A549 (cell line): ENCODE measurements at regions not wholly inside any gene's neighbourhood (a gene's known extent, or its start where the extent isn't known, plus 50 kb on each side); places are given as distances from the start of the nearest gene placed in this dataset.

Source experiments
- ATAC-seq, 2 experiments: fragments of 200-7000 bp in 1 of 2; fragments of >200 bp in 1 of 2; cut with Nextera tagmentation in 1 of 2; cut with Tn5 transposase in 1 of 2; 3 replicates each; pipeline versions ENCODE4 v1.8.0 to v1.9.1; 2018 to 2020; ENCODE audit warnings: mild to moderate bottlenecking in 1 of 2, moderate library complexity in 1 of 2
- CTCF ChIA-PET: fragments of 300-600 bp; sonication (Branson Sonifier 250); formaldehyde crosslinking; extraction: SDS; loops from one replicate; lab custom pipeline; 2021; ENCODE audit warnings: antibody characterized with exemption, inconsistent platforms; lab: Yijun Ruan, JAX
- POLR2A ChIA-PET: fragments of 350-600 bp; formaldehyde crosslinking; extraction: SDS; loops from one replicate; lab custom pipeline; 2021; ENCODE audit warnings: antibody characterized with exemption, inconsistent platforms; lab: Yijun Ruan, JAX
- DNase-seq, 2 experiments: peaks; one replicate each; pipeline versions ENCODE4 v3.0.0 to v3.0.0-alpha.2; 2011 to 2016; ENCODE audit warnings: low read depth in 1 of 2, low spot score in 1 of 2
- FAIRE-seq: peaks from 2 replicates; lab custom pipeline; 2011; peaks lifted over from hg19 to GRCh38; lab: Jason Lieb, UNC
- H3K27ac ChIP-seq, 2 experiments: fragments of >200 bp; sonication (Bioruptor Twin); formaldehyde crosslinking; 3 replicates each; pipeline ENCODE4 v1.5.1; 2016 to 2017
- H3K4me1 ChIP-seq: fragments of >200 bp; sonication (Bioruptor Twin); formaldehyde crosslinking; 3 replicates; pipeline ENCODE4 v1.6.1; 2016
- H3K4me2 ChIP-seq: fragments of >200 bp; sonication (Bioruptor Twin); formaldehyde crosslinking; 3 replicates; pipeline ENCODE4 v1.6.1; 2016
- H3K4me3 ChIP-seq: fragments of >200 bp; sonication (Bioruptor Twin); formaldehyde crosslinking; 3 replicates; pipeline ENCODE4 v1.5.1; 2016
- H3K9me3 ChIP-seq: fragments of >200 bp; sonication (Bioruptor Twin); formaldehyde crosslinking; 3 replicates; pipeline ENCODE4 v1.6.1; 2016
- EHF ChIP-seq: fragments of 250-450 bp; sonication (Bioruptor Pico); IDR thresholded peaks from 2 replicates; pipeline ENCODE4 v1.5.0; 2020; ENCODE audit warnings: mild to moderate bottlenecking
- EHMT2 ChIP-seq: fragments of 200-600 bp; sonication (generic); IDR thresholded peaks from 2 replicates; pipeline ENCODE4 v1.6.1; 2016; ENCODE audit warnings: antibody characterized with exemption, low read depth, mild to moderate bottlenecking, moderate library complexity
- ESRRA ChIP-seq: fragments of 150-350 bp; IDR thresholded peaks from 2 replicates; pipeline ENCODE4 v1.6.1; 2014; ENCODE audit warnings: mild to moderate bottlenecking, low read length, borderline replicate concordance
- FOSB ChIP-seq: fragments of 250-450 bp; sonication (Bioruptor Pico); IDR thresholded peaks from 2 replicates; pipeline ENCODE4 v1.5.0; 2020; ENCODE audit warnings: mild to moderate bottlenecking, moderate library complexity
- GATA3 ChIP-seq: IDR thresholded peaks from 2 replicates; pipeline ENCODE4 v1.6.1; 2012; ENCODE audit warnings: borderline replicate concordance
- HEYL ChIP-seq: fragments of 250-450 bp; sonication (Bioruptor Pico); IDR thresholded peaks from 2 replicates; pipeline ENCODE4 v1.8.0; 2021; ENCODE audit warnings: mild to moderate bottlenecking, moderate library complexity
- HOXB5 ChIP-seq: fragments of 250-450 bp; sonication (Bioruptor Pico); IDR thresholded peaks from 2 replicates; pipeline ENCODE4 v1.5.0; 2020; ENCODE audit warnings: mild to moderate bottlenecking, moderate library complexity
- JUNB ChIP-seq: fragments of >200 bp; sonication (Bioruptor Twin); formaldehyde crosslinking; IDR thresholded peaks from 2 replicates; pipeline ENCODE4 v1.6.1; 2016
- KDM5A ChIP-seq: fragments of 200-600 bp; sonication (generic); IDR thresholded peaks from 2 replicates; pipeline ENCODE4 v1.6.1; 2016; ENCODE audit warnings: antibody characterized with exemption, mild to moderate bottlenecking
- POLR2A ChIP-seq: IDR thresholded peaks from 2 replicates; pipeline ENCODE4 v1.6.1; 2012; ENCODE audit warnings: mild to moderate bottlenecking, low read length
- POLR2AphosphoS2 ChIP-seq: conservative IDR thresholded peaks from 2 replicates; pipeline ENCODE4 v1.6.1; 2012; ENCODE audit warnings: low read length, improper control_type of control experiment, inconsistent platforms
- RARB ChIP-seq: fragments of 250-450 bp; sonication (Bioruptor Pico); IDR thresholded peaks from 2 replicates; pipeline ENCODE4 v1.8.0; 2021; ENCODE audit warnings: mild to moderate bottlenecking, moderate library complexity
- RCOR1 ChIP-seq: fragments of 150-350 bp; IDR thresholded peaks from 2 replicates; pipeline ENCODE4 v1.6.1; 2014; ENCODE audit warnings: antibody characterized with exemption, low read length, low read depth
- RFX5 ChIP-seq: fragments of 450-650 bp; IDR thresholded peaks from 2 replicates; pipeline ENCODE4 v1.7.1; 2014; ENCODE audit warnings: antibody characterized with exemption, mild to moderate bottlenecking, moderate library complexity
- SREBF2 ChIP-seq: fragments of 450-650 bp; IDR thresholded peaks from 2 replicates; pipeline ENCODE4 v1.6.1; 2014; ENCODE audit warnings: mild to moderate bottlenecking, moderate library complexity
- ZFP36 ChIP-seq: fragments of 450-650 bp; IDR thresholded peaks from 2 replicates; pipeline ENCODE4 v1.6.1; 2014; ENCODE audit warnings: borderline replicate concordance; ENCODE audit not compliant: partially characterized antibody
- ZSCAN20 ChIP-seq: fragments of 250-450 bp; sonication (Bioruptor Pico); IDR thresholded peaks from 2 replicates; pipeline ENCODE4 v1.8.0; 2022; ENCODE audit warnings: mild to moderate bottlenecking, moderate library complexity
- TF ChIP-seq, protein P1 (sequence below): fragments of >200 bp; sonication (Bioruptor Twin); formaldehyde crosslinking; IDR thresholded peaks from 3 replicates; pipeline ENCODE4 v1.6.1; 2016
- TF ChIP-seq, protein P2 (sequence below): fragments of 200-600 bp; sonication (generic); IDR thresholded peaks from 2 replicates; pipeline ENCODE4 v1.6.1; 2016; ENCODE audit warnings: antibody characterized with exemption, mild to moderate bottlenecking, moderate library complexity
- TF ChIP-seq, protein P3 (sequence below): fragments of >200 bp; sonication (Bioruptor Twin); formaldehyde crosslinking; IDR thresholded peaks from 2 replicates; pipeline ENCODE4 v1.6.1; 2016
- TF ChIP-seq, protein P4 (sequence below): fragments of >200 bp; sonication (Bioruptor Twin); formaldehyde crosslinking; IDR thresholded peaks from 3 replicates; pipeline ENCODE4 v1.5.1; 2016
- TF ChIP-seq, protein P5 (sequence below): fragments of 250-450 bp; sonication (Bioruptor Pico); IDR thresholded peaks from 2 replicates; pipeline ENCODE4 v1.5.0; 2020; ENCODE audit warnings: low read depth, mild to moderate bottlenecking, moderate library complexity

DNA sequence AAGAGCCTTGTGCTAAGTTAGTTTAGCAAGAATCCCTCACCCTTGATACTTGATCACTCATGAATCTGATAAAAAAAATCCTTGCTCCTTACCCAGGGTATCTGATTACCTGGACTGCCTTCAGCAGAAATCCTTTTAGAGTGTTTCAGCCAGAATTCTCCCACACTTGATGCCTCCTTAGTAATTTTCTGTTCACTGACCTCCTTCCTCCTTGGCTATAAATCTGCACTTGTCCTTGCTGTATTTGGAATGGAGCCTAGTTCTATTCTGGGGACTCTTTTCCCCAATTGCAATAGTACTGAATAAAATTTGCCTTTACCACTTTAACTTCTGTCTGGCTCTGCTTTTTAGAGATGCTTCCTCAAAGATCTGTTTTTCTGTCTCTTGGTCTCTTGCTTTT lies 84.9 kb downstream of the RPS24 start (continued):
- no peak for TF ChIP-seq ESRRA
- no peak for TF ChIP-seq HOXB5 (CRISPR knock-in tag)
- TF ChIP-seq, protein P1, sequence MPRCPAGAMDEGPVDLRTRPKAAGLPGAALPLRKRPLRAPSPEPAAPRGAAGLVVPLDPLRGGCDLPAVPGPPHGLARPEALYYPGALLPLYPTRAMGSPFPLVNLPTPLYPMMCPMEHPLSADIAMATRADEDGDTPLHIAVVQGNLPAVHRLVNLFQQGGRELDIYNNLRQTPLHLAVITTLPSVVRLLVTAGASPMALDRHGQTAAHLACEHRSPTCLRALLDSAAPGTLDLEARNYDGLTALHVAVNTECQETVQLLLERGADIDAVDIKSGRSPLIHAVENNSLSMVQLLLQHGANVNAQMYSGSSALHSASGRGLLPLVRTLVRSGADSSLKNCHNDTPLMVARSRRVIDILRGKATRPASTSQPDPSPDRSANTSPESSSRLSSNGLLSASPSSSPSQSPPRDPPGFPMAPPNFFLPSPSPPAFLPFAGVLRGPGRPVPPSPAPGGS = no peak
- no peak for TF ChIP-seq EHF (CRISPR knock-in tag)
- TF ChIP-seq JUNB = no peak
- TF ChIP-seq FOSB = no peak
- TF ChIP-seq, all 56 proteins: peak for 0

DNA sequence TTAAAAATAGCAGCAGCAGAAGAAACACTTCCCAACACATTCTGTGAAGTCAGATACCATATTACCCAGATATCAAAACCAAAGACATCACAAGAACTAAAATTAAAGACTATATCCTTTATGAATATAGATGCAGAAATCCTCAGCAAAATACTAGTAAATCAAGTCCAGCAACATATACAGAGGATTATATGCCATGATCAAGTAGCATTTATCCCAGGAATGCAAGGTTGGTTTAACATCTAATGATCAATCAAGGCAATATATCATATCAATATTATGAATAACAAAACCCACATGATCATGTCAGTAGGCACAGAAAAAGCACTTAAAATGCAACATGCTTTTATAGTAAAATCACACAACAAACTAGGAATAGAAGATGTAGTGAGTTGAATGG lies 88.1 kb downstream of the RPS24 start:
- no peak overlapping the region for H3K4me2 ChIP-seq
- H3K4me3 ChIP-seq = no peak overlapping the region
- CTCF ChIA-PET = no interaction called here
- no peak for FAIRE-seq
- no peak for ATAC-seq
- H3K9me3 ChIP-seq = peaks cover 26% of the 10 kb centered on the region
- POLR2A ChIA-PET = no interaction called here
- TF ChIP-seq, protein P2, sequence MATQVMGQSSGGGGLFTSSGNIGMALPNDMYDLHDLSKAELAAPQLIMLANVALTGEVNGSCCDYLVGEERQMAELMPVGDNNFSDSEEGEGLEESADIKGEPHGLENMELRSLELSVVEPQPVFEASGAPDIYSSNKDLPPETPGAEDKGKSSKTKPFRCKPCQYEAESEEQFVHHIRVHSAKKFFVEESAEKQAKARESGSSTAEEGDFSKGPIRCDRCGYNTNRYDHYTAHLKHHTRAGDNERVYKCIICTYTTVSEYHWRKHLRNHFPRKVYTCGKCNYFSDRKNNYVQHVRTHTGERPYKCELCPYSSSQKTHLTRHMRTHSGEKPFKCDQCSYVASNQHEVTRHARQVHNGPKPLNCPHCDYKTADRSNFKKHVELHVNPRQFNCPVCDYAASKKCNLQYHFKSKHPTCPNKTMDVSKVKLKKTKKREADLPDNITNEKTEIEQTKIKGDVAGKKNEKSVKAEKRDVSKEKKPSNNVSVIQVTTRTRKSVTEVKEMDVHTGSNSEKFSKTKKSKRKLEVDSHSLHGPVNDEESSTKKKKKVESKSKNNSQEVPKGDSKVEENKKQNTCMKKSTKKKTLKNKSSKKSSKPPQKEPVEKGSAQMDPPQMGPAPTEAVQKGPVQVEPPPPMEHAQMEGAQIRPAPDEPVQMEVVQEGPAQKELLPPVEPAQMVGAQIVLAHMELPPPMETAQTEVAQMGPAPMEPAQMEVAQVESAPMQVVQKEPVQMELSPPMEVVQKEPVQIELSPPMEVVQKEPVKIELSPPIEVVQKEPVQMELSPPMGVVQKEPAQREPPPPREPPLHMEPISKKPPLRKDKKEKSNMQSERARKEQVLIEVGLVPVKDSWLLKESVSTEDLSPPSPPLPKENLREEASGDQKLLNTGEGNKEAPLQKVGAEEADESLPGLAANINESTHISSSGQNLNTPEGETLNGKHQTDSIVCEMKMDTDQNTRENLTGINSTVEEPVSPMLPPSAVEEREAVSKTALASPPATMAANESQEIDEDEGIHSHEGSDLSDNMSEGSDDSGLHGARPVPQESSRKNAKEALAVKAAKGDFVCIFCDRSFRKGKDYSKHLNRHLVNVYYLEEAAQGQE = no peak
- TF ChIP-seq, protein P3, sequence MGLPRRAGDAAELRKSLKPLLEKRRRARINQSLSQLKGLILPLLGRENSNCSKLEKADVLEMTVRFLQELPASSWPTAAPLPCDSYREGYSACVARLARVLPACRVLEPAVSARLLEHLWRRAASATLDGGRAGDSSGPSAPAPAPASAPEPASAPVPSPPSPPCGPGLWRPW = no peak
- TF ChIP-seq, protein P4, sequence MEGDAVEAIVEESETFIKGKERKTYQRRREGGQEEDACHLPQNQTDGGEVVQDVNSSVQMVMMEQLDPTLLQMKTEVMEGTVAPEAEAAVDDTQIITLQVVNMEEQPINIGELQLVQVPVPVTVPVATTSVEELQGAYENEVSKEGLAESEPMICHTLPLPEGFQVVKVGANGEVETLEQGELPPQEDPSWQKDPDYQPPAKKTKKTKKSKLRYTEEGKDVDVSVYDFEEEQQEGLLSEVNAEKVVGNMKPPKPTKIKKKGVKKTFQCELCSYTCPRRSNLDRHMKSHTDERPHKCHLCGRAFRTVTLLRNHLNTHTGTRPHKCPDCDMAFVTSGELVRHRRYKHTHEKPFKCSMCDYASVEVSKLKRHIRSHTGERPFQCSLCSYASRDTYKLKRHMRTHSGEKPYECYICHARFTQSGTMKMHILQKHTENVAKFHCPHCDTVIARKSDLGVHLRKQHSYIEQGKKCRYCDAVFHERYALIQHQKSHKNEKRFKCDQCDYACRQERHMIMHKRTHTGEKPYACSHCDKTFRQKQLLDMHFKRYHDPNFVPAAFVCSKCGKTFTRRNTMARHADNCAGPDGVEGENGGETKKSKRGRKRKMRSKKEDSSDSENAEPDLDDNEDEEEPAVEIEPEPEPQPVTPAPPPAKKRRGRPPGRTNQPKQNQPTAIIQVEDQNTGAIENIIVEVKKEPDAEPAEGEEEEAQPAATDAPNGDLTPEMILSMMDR = no peak
- TF ChIP-seq EHMT2 (no peak), HEYL (no peak), ZSCAN20 (CRISPR knock-in tag) (no peak), FOSB (no peak), POLR2A (no peak), POLR2AphosphoS2 (no peak), RCOR1 (no peak), GATA3 (no peak), RFX5 (no peak), RARB (no peak), KDM5A (no peak), SREBF2 (no peak), ZFP36 (no peak)
- TF ChIP-seq, protein P1 = no peak
- TF ChIP-seq, protein P5, sequence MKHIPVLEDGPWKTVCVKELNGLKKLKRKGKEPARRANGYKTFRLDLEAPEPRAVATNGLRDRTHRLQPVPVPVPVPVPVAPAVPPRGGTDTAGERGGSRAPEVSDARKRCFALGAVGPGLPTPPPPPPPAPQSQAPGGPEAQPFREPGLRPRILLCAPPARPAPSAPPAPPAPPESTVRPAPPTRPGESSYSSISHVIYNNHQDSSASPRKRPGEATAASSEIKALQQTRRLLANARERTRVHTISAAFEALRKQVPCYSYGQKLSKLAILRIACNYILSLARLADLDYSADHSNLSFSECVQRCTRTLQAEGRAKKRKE (CRISPR knock-in tag) = no peak
- TF ChIP-seq, all 56 proteins: peak for 0
- H3K4me1 ChIP-seq = no peaks in the 10 kb centered on the region
- DNase-seq = no peak
- no peak overlapping the region for H3K27ac ChIP-seq
